Small intestine (tissue), 7 donors: ENCODE measurements at regions not wholly inside any gene's neighbourhood (a gene's known extent, or its start where the extent isn't known, plus 50 kb on each side); places are given as distances from the start of the nearest gene placed in this dataset.

Experiments used
- DNase-seq, 2 donors: peaks; one replicate each; pipeline versions ENCODE4 v3.0.0 to v3.0.0-alpha.2; 2013
- FAIRE-seq: peaks from 2 replicates; lab custom pipeline; 2012; peaks lifted over from hg19 to GRCh38; lab: Jason Lieb, UNC
- H3K27ac ChIP-seq, 3 donors: one replicate each; pipeline ENCODE4 v1.5.1; 2013; ENCODE audit warnings: low read length in 2 of 3, mild to moderate bottlenecking in 2 of 3, control low read depth in 1 of 3, inconsistent platforms in 1 of 3, low read depth in 1 of 3, moderate library complexity in 1 of 3
- H3K27me3 ChIP-seq, 3 donors: one replicate each; pipeline ENCODE4 v1.6.1; 2013; ENCODE audit warnings: low read length in 3 of 3, inconsistent platforms in 1 of 3; ENCODE audit not compliant: control insufficient read depth in 3 of 3, insufficient read depth in 3 of 3
- H3K36me3 ChIP-seq, 3 donors: one replicate each; pipeline ENCODE4 v1.6.1; 2013; ENCODE audit warnings: low read length in 3 of 3, inconsistent platforms in 1 of 3, low read depth in 1 of 3, mild to moderate bottlenecking in 1 of 3, moderate library complexity in 1 of 3; ENCODE audit not compliant: control insufficient read depth in 3 of 3, insufficient read depth in 2 of 3
- H3K4me1 ChIP-seq, 3 donors: one replicate each; pipeline ENCODE4 v1.6.1; 2013; ENCODE audit warnings: low read length in 2 of 3, inconsistent platforms in 1 of 3, low read depth in 1 of 3, mild to moderate bottlenecking in 1 of 3, moderate library complexity in 1 of 3; ENCODE audit not compliant: control insufficient read depth in 3 of 3, insufficient read depth in 2 of 3
- H3K4me3 ChIP-seq, 3 donors: one replicate each; pipeline ENCODE4 v1.5.1; 2013; ENCODE audit warnings: low read length in 3 of 3, control low read depth in 1 of 3, inconsistent platforms in 1 of 3, low read depth in 1 of 3, mild to moderate bottlenecking in 1 of 3, moderate library complexity in 1 of 3
- H3K9me3 ChIP-seq, 2 donors: one replicate each; pipeline ENCODE4 v1.6.1; 2013; ENCODE audit warnings: low read depth in 1 of 2, low read length in 1 of 2; ENCODE audit not compliant: control insufficient read depth in 2 of 2, insufficient read depth in 1 of 2
- WGBS, 3 donors: extraction: QIAGEN DNeasy Blood & Tissue Kit; methylation state at CpG; one replicate each; pipeline ENCODE4 v1.1.7; 2013; 5-methylcytosine and 5-hydroxymethylcytosine counted together
- donor health status: healthy with polysubstance abuse.
- donor health status: control.
- donor health status: control.
- donor health status: Bipolar disorder and iron deficiency.
- donor health status: healthy.

- H3K4me1 ChIP-seq: no peaks in the 10 kb centered on the region
- FAIRE-seq: no peak
- WGBS, 3 donors: 77 to 82% (median 79%) methylated on average over 2 of the region's 2 CpGs
Observed at GRCh38 chr12:115837220-115837619, 440.3 kb downstream of the MED13L start.

GRCh38 chr12:115835445-115835844 is 442.0 kb downstream of the MED13L start:
- Histone ChIP-seq H3K4me3 (no peak overlapping the region), H3K27me3 (peaks cover 0 to 2% (median 0%) of the 10 kb centered on the region in 3 donors), H3K4me1 (no peaks in the 10 kb centered on the region), H3K9me3 (no peaks in the 10 kb centered on the region), H3K27ac (no peak overlapping the region), H3K36me3 (no peaks in the 10 kb centered on the region)
- WGBS, 3 donors: 73 to 94% (median 82%) methylated on average over 4 of the region's 4 CpGs
- no peak for DNase-seq
- FAIRE-seq: no peak

More at GRCh38 chr12:115837220-115837619, 440.3 kb downstream of the MED13L start:
- Histone ChIP-seq H3K27ac (no peak overlapping the region), H3K4me3 (no peak overlapping the region), H3K9me3 (no peaks in the 10 kb centered on the region), H3K27me3 (peaks cover 0 to 4% (median 0%) of the 10 kb centered on the region in 3 donors), H3K36me3 (no peaks in the 10 kb centered on the region)
- DNase-seq: no peak

GRCh38 chr12:115833704-115834103 is 443.8 kb downstream of the MED13L start:
- Histone ChIP-seq H3K9me3 (no peaks in the 10 kb centered on the region), H3K36me3 (no peaks in the 10 kb centered on the region), H3K4me1 (no peaks in the 10 kb centered on the region), H3K27ac (no peak overlapping the region), H3K27me3 (peaks cover 0 to 2% (median 0%) of the 10 kb centered on the region in 3 donors), H3K4me3 (no peak overlapping the region)
- FAIRE-seq: no peak
- 82 to 87% (median 84%) methylated on average over 4 of the region's 4 CpGs for WGBS, 3 donors
- DNase-seq: no peak

- H3K4me3 ChIP-seq: no peak overlapping the region
- DNase-seq: no peak
- H3K9me3 ChIP-seq: no peaks in the 10 kb centered on the region
- FAIRE-seq: no peak
- H3K4me1 ChIP-seq: no peaks in the 10 kb centered on the region
- 78 to 84% (median 81%) methylated on average over 4 of the region's 4 CpGs for WGBS, 3 donors
- H3K27ac ChIP-seq: no peak overlapping the region
- H3K27me3 ChIP-seq: peaks cover 0 to 2% (median 0%) of the 10 kb centered on the region in 3 donors
- H3K36me3 ChIP-seq: no peaks in the 10 kb centered on the region
Observed at GRCh38 chr12:115830633-115831032, 446.9 kb downstream of the MED13L start.

- FAIRE-seq: no peak
- Histone ChIP-seq H3K4me3 (no peak overlapping the region), H3K27ac (no peak overlapping the region), H3K4me1 (no peaks in the 10 kb centered on the region), H3K27me3 (peaks cover 0 to 2% (median 0%) of the 10 kb centered on the region in 3 donors), H3K36me3 (no peaks in the 10 kb centered on the region), H3K9me3 (peaks cover 0 to 4% of the 10 kb centered on the region in 2 donors)
- WGBS, 3 donors: 62 to 71% (median 65%) methylated on average over 3 of the region's 3 CpGs
- no peak for DNase-seq
Observed at GRCh38 chr12:115830070-115830469, 447.4 kb downstream of the MED13L start.

GRCh38 chr12:115828168-115828567 is 449.3 kb downstream of the MED13L start:
- DNase-seq (no peak), FAIRE-seq (no peak)
- 79 to 86% (median 81%) methylated on average over 4 of the region's 4 CpGs for WGBS, 3 donors

GRCh38 chr12:115824936-115825602 is 452.4 kb downstream of the MED13L start:
- FAIRE-seq (no peak), DNase-seq (no peak)

More at GRCh38 chr12:115828168-115828567, 449.3 kb downstream of the MED13L start:
- H3K36me3 ChIP-seq: no peaks in the 10 kb centered on the region
- H3K27ac ChIP-seq: no peak overlapping the region
- peaks cover 0 to 7% of the 10 kb centered on the region in 2 donors for H3K9me3 ChIP-seq
- peaks cover 0 to 2% (median 0%) of the 10 kb centered on the region in 3 donors for H3K27me3 ChIP-seq
- no peaks in the 10 kb centered on the region for H3K4me1 ChIP-seq
- no peak overlapping the region for H3K4me3 ChIP-seq

GRCh38 chr12:115823635-115824034 is 453.9 kb downstream of the MED13L start:
- FAIRE-seq (no peak), DNase-seq (no peak)
- Histone ChIP-seq H3K4me3 (no peak overlapping the region), H3K36me3 (no peaks in the 10 kb centered on the region), H3K9me3 (peaks cover 0 to 7% of the 10 kb centered on the region in 2 donors), H3K4me1 (no peaks in the 10 kb centered on the region), H3K27me3 (no peaks in the 10 kb centered on the region), H3K27ac (no peak overlapping the region)
- 31 to 60% (median 47%) methylated on average over 5 of the region's 5 CpGs for WGBS, 3 donors

More at GRCh38 chr12:115824936-115825602, 452.4 kb downstream of the MED13L start:
- Histone ChIP-seq H3K36me3 (no peaks in the 10 kb centered on the region), H3K27me3 (no peaks in the 10 kb centered on the region), H3K27ac (no peak overlapping the region), H3K9me3 (peaks cover 0 to 7% of the 10 kb centered on the region in 2 donors), H3K4me3 (no peak overlapping the region), H3K4me1 (no peaks in the 10 kb centered on the region)
- WGBS, 3 donors: 76 to 85% (median 85%) methylated on average over 4 of the region's 4 CpGs
